GM21737 (cell line): ENCODE measurements at regions not wholly inside any gene's neighbourhood (a gene's known extent, or its start where the extent isn't known, plus 50 kb on each side); places are given as distances from the start of the nearest gene placed in this dataset.
"Not testable (repeated sequence)": the region's sequence is repeated elsewhere in the genome, so short reads cannot be mapped to it uniquely, and the experiment has no call there.

Source experiments
- ATAC-seq: cut with Tn5 transposase; IDR thresholded peaks from one replicate; pipeline ENCODE4 v1.9.1; 2021; ENCODE audit warnings: mild to moderate bottlenecking, moderate library complexity; ENCODE audit not compliant: unreplicated experiment

DNA sequence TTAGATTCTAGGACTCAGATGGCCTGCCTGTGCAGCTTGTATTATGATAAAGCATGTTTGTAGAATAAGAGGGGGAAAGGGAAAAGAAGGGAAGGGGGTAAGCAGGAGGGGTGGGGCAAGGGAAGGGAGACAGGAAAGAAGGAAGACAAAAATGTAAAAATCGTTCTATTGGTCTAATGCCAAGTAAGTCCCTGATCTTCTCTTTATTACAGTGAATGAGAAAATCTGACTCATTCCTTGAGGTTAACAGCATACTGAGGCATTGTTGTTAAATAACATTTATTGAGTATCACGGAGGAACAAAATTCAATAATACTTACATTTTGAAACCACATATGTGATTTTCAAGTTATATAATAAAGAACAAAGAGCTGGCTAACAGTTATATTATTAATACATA, 1534.7 kb downstream of the OLFM4 start:
- ATAC-seq = no peak

DNA sequence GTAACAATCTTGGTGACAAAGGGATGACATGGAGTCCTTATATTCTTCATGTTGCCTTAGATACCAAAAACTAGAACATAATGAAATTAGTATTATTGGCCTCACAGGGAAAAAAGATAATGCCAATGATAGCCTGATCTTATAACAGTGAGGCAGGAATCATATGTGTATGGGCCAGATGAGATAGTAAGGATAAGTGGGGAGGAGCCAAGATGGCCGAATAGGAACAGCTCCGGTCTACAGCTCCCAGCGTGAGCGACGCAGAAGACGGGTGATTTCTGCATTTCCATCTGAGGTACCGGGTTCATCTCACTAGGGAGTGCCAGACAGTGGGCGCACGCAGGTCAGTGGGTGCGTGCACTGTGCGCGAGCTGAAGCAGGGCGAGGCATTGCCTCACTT, 1543.4 kb downstream of the OLFM4 start:
- ATAC-seq = not testable (repeated sequence)

DNA sequence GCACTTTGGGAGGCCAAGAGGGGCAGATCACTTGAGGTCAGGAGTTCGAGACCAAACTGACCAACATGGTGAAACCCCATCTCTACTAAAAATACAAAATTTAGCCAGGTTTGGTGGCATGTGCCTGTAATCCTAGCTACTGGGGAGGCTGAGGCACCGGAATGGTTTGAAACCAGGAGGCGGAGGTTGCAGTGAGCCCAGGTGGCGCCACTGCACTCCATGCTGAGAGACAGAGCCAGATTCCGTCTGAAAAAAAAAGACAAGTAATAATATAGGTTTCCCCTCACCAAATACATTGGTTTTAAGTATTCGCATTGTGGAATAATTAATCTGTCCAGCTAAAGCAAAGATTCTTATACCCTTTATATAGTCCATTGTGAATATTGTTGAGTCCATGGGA, 1544.6 kb downstream of the OLFM4 start:
- ATAC-seq = no peak

DNA sequence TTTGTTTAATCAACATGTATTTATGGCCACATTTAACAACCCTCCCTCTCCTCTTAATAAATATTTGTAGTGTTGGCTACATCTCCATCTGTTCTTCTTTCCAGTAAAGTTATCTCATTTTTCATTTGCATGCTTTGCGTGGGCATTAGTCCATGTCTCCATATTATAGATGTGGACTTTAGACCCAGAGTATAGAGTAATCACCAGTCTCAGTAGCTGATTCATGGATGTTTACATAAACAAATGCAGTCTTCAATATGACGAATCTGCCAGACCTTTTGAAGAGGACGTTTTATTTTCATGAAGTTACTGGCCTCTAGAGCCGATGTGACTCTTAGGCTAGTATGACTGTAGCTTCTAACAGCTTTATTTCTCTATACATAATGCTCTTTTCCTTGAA, 1546.2 kb downstream of the OLFM4 start:
- ATAC-seq = no peak

DNA sequence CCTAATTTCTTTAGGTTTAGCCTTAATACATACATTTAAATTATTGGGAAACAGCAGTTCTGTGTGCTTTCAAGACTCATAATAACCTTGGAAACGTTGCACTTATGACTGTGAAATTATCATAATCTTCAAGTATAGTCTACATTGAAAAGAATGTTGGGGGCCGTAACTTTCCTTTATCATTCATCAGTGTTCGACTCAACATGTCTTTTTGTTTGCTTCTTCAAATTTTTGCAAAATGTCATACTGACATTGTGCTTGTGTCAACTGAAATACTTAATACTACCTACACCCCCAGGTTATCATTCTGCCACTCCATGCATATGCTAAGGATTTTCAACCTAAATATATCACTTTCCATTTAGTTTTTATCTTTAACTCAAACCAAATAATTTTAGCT, 1562.9 kb downstream of the OLFM4 start:
- no peak for ATAC-seq

DNA sequence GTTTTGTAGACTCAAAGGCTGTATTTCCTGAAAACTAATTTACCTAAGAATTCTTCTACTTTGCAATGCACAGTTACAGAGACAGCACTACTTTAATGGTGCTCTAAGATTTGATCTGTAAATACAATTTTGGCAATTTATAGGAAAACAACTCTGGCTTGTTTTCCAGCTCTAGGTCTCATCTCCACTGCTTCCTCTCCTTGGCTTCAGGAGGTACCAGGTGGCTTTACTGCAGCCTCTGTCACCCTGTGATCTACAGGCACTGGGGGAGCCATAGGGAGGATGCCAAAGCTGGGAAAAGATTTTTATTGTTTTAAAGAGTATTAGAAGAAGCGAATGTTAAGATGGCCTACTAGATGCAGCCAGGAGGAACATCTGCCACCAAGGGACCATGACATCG, 1563.6 kb downstream of the OLFM4 start:
- ATAC-seq = no peak

DNA sequence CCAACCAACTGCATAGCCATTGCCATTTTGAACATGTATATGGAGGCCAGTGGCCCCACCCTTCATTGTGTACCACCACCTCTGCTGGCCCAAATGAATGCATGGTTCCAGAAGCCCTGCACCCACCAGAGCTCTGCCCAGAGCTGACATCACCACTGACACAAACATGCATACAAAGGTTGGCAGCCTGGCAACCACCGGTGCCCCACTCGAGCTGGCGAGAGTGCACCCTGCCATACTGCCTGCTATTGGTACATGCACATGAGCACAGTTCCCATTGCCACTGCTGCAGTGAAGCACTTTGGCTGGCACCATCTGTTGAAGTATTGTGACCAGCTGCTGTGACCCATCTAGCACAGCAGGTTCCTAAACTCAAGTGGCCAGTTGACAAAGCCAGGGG, 1564.9 kb downstream of the OLFM4 start:
- ATAC-seq = no peak

DNA sequence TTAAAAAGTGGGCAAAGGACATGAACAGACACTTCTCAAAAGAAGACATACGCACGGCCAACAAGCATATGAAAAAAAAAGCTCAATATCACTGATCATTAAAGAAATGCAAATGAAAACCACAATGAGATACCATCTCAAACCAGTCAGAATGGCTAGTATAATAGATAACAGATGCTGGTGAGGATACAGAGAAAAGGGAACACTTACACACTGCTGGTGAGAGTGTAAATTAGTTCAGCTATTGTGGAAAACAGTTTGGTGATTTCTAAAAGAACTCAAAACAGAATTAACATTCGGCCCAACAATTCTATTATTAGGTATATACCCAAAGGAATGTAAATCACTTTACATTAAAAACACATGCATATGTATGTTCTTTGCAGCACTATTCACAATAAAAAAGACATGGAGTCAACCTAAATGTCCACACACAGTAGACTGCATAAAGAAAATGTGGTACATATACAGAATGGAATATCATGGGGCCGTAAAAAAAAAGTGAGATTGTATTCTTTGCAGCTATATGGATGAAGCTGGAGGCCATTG, 1569.0 kb downstream of the OLFM4 start:
- no peak for ATAC-seq

DNA sequence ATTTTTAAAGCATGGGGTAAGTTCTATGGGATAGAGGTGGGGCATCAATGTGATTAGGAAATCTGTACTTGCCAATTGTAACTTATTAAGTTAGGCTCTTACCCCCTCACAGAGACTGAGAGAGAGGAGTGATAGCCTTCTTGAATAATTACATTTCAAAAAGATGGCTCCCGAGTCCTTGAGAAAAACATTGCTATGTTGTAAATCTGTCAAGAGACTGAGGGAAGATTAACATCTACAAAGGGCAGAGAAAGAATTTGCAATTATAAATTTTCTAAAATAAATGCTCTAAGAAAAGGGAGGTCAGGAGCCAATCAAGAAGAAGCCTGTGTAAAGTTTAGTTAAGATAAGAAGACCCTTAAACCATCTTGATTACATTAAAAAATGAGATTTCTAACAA, 1570.8 kb downstream of the OLFM4 start:
- no peak for ATAC-seq

DNA sequence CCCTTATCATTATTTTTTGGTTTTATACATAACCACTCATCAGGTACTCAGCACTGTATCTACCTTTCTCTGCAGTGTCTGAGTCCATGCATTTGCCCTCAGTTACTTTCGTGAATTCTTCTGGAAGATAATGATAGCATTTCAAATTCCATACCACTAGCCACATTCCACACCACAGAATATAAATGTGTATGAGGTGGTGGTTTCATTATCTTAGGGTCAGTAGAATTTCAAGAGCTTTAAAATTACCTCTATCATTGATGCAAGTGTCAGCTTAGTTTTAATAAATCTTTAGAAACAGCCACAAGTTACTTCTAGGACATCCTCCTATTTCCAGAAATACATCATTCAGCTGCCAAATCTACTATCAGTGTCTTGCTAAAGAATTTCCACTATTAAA, 1578.3 kb downstream of the OLFM4 start:
- ATAC-seq = no peak

DNA sequence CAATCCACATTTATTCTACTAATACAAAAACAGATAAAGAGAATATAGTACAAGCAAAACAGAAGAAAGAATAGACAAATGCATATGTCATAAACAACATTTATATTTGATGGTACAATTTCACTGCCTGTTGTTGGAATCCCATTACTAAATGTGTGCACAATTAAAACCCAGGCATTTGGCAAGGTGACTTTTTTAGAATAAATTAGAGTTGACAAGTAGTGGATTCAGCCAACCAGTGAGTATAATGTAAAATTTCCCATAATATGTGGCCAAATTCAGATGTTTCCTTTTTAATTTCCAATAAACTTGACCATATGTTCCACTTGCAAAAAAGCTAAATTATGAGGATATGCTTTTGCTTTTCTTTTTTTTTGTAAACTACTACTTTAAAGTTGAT, 1578.8 kb downstream of the OLFM4 start:
- no peak for ATAC-seq

DNA sequence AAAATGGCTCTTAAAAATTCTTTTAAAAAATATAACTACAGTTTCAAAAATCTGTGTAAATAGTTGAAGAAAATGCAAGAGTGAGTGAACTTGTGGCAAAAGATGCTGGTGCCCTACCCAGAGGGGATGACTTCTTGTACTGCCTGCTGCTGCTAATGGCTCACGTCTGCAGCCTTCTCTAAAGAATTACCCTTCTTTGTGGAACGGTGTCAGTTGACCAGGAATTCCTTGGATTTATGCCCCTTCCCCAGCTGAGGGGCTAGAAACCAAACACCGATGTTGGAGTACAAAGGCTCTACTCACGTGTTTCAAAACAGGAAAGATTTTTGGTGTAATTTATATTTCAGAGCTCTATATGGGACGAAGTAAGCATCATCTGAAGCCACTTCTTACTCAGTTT, 1582.8 kb downstream of the OLFM4 start:
- ATAC-seq = no peak

DNA sequence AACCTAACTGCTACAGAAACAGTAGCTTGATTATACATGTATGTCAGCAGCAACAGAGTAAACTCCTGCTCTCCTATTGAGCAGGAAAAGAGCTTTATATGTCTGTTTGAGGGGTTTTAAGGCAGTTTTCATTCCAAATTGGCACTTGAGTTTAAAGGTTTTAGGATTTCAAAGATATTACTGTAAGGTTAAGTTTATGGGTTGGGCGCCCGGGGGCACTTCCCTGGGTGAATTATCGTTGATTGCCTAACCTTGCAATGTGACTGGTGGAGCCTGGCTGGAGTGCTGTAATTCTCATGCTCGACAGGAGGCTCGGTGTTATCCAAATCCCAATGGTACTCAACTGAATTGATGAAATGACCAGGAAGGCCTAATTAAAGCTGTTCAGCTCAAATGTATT, 1586.1 kb downstream of the OLFM4 start:
- ATAC-seq = no peak

DNA sequence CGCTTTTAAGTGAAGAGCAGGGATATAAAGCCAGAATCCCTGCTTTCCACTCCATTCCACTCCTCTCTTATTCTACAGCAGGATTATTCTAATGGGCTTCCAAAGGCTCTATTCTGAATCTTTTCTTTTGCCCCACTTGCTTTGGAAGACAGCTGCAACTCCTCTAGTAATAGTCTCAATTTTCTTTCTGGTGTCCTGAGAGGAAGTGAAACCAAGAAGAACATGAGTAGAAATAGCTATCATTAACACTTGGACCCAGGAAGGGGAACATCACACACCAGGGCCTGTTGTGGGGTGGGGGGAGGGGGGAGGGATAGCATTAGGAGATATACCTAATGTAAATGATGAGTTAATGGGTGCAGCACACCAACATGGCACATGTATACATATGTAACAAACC, 1597.9 kb downstream of the OLFM4 start:
- ATAC-seq = not testable (repeated sequence)

DNA sequence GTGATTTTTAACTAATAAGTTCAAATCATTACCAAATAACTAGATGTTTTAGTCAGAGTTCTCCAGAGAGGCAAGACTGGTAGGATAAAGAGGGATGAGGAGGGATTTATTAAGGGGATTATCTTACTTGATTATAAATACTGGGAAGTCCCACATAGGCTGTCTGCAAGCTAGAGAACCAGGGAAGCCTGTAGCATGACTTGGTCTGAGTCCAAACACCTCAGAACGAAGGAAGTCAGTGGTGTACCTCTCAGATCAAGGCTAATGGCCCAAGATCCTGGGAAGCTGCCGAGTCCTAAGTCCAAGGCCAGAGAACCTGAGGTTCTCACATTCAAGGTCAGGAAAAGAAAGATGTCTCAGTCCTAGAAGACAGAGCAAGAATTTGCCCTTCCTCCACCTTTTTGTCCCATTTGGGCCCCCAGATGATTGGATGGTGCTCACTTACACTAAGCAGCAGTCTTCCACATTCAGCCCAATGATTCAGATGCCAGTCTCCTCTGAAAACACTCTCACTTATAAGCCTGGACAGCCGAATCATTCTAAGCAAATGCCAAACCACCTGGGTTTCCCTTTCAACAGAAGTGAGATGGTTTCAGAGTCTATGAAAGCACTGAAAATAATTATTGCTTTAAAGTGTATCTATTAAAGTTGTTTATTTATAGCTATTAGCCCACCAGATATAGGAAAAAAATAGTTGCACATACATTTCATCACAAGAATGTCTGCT, 1599.2 kb downstream of the OLFM4 start:
- no peak for ATAC-seq

DNA sequence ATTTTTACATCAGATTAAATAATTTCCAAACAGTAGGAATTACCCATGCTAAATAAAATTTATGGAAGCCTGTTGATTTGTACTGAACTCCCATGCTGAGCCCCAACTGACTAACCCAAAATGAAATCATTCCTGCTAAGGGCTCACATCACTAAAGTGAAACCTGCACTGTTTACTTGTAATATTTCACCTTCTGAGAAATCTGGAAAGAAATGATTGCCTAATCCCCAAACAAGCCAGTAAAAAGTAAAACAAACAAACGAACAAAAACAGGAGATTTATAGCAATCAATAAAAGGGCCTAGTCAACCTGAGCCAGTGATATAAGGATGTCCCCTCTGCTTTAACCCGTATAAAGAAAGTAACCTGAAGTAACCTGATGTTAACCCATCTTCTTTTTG, 1599.8 kb downstream of the OLFM4 start:
- ATAC-seq = no peak

DNA sequence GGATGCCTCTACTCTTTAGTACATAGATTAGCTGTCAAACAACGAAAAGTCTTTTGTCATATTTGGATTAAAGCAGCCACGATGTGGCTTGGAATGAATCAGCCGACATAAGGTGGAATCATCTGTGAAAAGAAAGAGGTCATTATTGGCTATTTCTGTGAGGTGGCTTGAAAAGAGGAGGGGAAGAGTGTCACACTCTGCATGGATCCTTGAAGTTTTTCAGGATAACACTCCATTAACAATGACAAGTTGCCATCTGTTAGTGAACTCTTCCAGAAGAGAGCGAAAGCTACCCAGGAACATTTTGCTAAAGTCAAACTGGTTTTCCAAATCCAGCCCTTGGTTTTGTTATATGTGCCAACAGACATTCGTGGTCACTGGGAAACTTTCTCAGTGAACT, 1604.8 kb downstream of the OLFM4 start:
- ATAC-seq = no peak

DNA sequence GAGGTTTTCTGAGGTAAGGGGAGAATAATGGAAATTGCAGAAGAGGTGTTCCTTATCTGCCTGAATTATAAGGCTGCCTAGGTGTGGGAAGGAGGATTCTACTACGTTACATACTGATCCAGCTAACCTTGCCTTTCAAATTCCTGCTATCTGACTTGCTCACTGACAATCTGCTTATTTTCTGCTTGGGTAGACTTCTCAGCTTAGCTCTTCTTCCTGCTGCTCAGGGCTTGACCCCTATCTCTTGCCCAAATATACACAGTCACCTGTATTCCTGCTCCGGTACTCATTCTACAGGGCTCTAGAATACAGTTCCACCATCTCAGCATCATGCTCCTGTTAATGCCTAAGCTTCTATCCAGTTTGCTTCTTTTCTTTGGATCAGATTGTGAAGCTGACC, 1607.6 kb downstream of the OLFM4 start:
- ATAC-seq = no peak

DNA sequence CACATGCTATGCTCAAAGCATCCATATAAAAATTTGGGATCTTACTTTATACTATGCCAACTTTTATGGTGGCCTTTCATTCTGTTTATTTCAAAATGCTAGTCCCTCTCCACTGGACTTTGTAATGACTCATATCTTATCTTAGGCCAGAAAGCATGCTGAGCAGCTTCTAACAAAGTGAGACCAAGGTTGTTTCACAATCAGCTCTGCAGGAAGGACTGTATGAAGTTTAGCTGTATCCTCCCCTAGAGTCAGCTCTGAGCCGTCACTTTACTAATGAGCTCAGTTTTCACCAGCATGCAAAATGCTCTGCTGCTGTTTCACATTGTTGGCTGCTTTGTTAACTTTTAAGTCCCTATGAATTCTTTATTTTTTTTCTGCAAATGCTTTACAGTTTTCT, 1608.8 kb downstream of the OLFM4 start:
- no peak for ATAC-seq

DNA sequence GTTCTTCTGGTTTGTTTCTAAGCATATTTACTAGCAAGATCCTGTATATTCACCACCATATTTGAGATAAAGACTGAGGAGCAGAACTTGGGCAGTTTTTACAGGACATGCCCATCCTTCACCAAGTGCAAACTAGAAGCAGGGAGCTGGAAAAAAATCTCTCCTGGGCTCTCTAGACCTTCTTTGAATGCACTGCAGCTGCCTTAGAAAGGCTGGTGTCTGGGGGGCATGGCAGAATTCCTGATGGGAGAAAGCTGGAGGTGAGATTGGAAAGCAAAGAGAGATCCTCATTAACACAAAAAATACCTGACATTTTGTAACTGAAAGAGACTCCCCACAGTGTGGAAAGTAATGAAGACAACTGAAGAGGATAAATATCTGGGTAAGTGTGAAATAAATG, 1612.1 kb downstream of the OLFM4 start:
- no peak for ATAC-seq

DNA sequence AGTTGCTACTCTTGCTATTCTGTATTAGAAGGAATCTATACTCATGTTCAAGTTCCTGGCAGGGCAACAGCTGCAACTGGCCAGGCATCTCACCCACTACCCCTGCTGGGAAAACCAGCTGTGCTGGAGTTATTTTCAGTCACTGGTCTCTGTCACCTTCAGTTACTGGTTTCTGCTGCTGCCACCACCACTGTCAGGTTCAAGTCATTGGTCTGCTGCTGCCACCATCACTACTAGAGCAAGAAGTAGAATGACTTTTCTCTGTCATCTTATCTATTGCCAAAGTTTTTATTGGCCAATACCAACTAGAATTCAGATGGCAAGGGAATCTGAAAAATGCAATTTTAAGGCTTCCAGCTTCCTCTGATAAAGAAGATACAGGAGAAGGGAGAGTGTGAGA, 1615.2 kb downstream of the OLFM4 start:
- ATAC-seq = no peak

DNA sequence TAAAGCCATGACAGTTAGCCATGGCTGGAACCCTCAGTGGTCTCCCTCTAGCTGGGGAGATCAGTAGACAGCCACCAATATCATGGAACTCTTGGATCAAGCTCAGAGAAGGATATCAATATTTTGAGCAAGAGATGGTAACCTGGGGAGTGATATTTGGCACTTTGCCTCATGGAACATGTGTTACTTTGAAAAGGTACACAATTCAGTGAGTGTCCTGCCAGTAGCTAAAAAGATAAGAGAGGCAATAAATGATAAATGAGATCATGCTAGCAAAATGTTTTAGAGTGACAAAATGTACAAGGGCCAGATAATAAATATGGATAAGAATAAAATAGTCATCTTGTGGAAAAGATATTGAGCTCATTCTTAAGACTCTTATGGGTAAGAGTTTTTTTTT, 1618.7 kb downstream of the OLFM4 start:
- ATAC-seq = no peak

DNA sequence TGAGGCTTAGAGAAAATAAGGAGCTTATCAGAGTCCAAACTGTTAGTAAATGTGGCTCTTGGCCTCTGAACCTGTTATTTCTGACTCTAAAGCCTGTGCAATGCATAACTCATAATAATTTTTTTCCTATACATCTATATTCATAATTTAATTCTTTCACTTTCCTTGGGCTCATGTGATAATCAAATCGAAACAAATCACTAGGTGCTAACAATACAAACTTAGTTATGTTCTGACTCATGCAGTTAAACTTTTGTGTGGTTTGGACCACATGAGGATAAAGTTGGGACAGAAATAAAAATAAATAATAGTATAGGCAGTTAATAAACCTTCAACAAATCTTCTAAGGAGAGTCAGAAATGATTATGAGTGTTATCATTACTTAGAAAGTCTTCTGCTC, 1629.0 kb downstream of the OLFM4 start:
- ATAC-seq = no peak
